DMS53 (cell line): ENCODE measurements at regions not wholly inside any gene's neighbourhood (a gene's known extent, or its start where the extent isn't known, plus 50 kb on each side); places are given as distances from the start of the nearest gene placed in this dataset.
"Not testable (repeated sequence)": the region's sequence is repeated elsewhere in the genome, so short reads cannot be mapped to it uniquely, and the experiment has no call there.

Experiments used
- DNase-seq: peaks from one replicate; lab custom pipeline; 2025; lab: John Stamatoyannopoulos, UW

DNA sequence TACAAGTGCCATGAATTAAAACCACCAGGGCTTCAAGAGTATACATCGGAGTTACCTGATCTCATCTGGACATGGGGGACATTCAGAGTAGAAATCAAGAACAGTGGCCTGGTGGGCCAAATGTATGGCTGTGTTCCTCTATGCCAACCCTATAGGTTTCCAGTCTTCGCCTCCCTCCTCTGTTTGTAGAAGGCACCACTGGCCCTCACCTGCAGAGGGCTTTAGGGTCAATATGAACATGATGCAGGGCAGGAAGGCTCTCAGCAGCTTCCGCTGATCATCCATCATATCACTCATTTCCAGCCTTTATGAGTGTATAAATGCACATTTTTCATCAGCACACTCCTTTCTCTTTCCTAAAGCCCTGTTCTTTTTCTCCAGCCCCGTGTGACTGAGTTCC, 555.5 kb upstream of the BRINP1 start:
- DNase-seq = peak; percentile 57

DNA sequence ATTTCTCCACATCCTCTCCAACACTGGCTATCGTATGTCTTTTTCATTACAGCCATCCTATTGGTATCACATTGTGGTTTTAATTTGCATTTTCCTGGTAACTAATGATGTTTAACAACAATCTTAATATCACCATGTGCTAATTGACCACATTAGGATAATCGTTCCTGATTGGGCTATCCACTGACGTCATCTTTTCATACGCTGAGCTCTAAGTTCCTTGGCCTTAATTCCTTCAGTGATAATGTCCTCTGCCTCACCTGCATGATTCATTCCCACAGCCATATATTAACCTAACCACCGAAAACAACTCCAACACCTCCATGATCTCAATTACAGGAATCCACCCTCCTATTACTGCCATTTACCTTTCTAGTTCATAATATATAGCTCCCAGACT, 547.9 kb upstream of the BRINP1 start:
- no peak for DNase-seq

DNA sequence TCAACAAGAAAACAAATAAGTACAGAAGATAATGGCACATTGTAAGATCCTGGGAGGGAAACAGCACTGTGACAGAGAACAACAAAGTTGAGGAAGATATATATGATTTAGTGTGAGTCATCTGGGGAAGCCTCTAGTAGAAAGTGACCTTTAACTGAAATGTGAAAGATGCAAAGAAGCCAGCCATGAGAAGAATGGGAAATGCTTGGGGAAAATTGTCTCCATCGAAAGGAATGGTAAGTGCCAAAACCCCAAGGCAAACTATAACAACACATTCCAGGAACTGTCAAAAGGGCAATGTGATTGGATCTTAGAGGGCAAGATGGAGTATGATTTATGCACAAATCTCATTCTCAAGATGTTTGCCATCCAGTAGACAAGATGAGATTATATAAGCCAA, 537.8 kb upstream of the BRINP1 start:
- peak; percentile 22 for DNase-seq

DNA sequence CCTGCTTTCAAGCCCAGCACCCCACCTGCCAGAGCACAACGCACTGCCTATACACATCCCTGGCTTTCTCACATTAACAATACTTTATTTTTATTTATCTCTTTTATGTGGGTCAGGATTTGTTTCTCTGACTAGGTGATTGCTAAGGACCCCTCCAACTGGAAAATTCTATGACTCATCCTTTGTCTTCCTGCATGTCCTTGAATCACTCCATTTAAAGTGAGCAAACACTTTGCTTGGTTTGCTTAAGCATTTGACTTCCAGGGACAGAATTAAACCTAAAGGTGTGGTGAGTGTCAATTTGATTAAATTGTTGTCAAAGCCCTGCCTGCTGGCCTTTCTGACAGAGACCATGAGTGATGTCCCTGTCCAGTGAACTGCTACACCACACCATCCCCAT, 536.5 kb upstream of the BRINP1 start:
- DNase-seq = peak; percentile 96

DNA sequence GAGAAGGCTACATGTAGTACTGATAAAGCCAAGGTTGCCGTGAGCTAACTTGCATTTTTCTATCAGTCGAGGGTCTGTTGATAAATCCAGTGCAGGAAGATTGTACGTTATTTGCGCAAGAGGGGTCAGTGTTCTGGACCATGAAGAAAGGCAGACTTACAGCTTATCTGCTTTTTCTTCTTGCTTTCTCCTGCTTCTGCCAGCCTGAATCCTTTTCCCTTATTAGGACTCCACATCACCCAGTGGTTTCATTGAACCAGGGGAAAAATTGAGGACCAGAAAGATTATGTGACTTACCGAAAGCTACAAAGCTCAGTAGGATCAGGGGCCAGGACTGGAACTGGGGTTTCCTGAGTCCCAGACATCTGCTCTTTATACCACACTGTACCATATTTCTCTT, 534.6 kb upstream of the BRINP1 start:
- DNase-seq = no peak

DNA sequence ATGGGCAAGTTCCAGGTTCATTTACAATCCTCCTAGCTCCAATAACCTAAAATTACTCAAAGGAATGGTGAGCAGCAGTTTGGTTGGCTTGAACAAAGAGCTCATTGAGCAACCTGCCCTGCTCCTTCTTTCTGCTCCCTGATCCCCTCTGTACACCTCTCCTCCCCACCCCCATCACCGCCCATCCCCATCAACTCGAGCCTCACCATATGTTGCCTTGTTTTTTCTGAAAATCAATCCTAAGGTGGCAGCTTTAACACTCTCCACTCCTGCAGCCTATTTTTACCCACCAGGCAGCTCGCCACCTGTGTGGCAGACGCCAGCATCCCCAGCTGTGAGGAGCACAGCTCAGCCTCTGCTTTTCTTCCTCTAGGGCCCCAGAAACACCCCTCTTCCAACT, 533.4 kb upstream of the BRINP1 start:
- no peak for DNase-seq

DNA sequence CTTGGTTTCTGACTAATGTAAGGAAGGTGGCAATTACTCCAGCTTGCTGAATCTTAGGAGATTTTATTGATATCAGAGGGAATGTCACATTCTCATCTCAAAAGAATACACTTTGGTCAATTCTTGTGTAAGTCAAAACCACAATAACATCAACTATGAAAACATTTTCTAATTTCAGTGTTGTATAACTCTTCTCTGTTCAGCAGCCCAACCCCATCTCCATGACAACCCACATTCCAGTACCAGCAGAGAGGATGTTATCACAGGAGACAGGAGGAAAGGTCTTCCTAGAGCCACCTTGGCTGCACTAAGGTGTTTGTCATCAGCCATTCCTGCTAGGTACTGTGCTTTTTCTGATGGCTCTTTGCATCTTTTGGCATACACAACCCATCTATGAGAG, 529.1 kb upstream of the BRINP1 start:
- no peak for DNase-seq

DNA sequence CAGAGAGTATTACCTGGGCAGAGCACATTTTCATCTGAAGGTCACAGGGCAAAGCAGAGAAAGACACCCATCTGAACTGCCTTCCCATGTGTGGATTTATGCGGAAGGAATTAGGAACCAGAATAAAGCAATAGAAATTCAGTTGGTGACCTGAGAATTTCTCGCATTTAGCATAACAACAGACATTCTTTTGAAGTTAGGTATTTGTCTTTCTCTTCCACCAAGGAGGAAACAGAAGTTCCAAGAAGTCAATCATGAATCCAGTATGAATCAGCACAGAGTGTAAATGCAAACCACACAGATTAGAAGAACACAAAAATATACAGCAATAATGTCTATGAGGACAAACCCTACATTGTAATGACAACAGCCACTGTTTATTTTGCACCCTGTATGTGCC, 515.2 kb upstream of the BRINP1 start:
- no peak for DNase-seq

DNA sequence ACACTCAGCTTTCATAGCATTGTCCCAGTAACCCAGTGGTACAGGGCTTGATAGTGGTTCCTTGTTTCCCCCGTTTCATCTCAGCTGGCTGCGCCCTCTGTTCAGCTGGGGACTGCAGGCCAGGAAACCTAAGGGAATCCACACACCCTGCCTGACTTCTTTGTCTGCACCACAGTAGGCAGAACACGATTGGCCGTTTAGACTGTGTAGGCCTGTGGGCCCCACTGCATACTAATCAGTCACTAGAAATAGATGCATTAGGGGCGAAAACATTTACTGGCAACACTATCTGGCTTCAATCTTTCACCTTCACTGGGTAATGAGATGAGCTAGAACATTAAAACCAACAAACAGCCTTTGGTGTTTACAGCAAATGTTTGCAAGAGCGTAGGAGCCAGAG, 512.7 kb upstream of the BRINP1 start:
- DNase-seq = no peak

DNA sequence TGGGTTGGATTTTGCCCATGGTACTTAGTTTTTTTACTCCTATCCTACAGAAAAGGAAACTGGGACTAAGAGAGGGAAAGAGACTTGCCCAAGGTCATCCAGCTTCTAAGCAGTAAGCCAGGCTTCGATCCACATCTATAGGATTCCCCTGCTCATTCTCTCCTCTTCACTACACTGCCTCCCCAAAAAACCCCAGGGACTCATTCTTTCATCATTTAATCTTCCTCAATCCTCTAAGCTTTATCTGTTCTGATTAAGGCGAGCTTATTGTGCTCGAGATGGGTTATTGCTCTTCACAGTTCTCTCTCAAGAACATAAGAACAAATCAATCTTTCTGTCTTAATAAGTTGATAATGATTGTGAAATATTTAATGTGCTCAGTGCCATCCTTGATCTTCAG, 511.1 kb upstream of the BRINP1 start:
- no peak for DNase-seq

DNA sequence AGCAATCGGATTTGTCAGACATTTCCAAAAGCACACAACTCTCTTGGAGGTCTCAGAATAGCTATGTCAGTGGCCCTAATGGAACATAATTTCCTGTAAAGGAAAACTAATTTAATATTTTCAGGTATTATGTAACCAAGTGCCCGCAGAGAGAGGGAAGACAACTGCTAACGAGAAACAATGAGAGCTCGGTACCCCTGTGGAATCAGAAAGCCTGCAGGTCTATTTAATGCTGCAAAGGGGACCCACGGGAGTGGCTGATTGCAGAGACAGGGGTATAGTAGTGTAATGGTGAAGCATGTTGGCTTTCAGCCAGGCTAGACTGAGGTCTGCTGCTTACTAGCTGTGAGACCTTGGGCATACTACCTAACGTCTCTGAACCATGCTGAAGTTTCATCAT, 508.1 kb upstream of the BRINP1 start:
- DNase-seq = no peak

DNA sequence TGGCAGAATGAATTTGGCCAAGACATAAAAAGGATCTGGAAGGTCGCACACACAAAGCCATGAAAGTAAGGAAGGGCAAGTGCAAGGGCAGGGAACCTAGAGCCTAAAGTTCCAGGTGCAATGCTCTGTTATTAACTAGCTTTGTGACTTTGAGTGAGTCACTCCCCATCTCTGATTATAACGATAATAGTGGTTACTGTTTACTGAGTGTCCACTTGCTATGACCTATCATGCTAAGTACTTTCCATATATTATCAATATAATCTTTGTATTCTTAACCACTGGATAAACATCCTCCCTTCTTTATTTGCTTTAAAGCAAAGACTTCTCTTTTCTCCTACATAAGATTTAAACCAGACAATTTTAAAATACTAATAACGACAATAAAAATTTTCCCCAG, 504.6 kb upstream of the BRINP1 start:
- peak; percentile 36 for DNase-seq

DNA sequence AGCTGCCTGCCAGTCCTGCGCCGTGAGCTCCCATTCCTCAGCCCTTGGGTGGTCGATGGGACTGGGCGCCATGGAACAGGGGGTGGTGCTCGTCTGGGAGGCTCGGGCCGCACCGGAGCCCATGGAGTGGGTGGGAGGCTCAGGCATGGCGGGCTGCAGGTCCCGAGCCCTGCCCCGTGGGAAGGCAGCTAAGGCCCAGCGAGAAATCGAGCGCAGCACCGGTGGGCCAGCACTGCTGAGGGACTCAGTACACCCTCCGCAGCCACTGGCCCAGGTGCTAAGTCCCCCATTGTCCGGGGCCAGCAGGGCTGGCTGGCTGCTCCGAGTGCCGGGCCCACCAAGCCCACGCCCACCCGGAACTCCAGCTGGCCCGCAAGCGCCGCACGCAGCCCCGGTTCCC, 501.0 kb upstream of the BRINP1 start:
- DNase-seq = not testable (repeated sequence)

DNA sequence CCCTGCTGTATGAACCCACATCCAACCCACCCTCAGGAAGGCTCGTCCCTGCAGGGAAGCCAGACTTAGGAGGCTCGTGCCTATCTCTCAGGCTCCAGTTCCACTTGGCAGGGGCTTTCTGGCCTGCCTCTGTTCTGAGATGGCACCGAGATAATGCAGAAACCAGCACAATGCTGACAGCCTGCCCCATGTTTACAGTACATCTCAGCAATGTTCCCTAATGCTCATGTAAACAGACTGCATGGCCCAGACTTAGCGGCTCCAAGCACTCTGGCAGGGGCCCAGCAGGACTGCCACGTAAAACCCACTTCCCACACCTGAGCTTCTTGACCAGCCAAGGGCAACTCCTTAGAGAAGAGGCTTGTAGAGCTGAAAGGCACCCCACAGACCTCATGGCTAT, 499.5 kb upstream of the BRINP1 start:
- peak; percentile 87 for DNase-seq

DNA sequence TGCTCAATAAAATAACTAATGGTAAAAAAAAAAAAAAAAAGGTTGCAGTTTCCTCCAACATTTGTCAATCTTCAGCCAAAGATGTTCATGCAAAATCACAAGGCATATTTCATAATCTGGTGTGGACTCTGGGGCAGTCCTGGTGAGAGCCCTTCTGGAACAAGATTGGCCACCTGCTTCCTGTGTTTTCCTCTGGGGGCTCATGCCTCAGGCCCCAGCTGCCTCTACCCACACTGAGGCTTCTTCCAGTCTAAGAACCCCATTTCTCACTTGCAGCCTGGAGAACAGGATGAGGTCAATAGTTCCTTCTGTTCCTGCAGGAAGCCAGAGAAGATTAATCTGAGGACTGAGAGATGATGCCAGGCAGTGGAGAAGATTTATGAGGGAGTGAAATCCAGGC, 492.6 kb upstream of the BRINP1 start:
- no peak for DNase-seq

DNA sequence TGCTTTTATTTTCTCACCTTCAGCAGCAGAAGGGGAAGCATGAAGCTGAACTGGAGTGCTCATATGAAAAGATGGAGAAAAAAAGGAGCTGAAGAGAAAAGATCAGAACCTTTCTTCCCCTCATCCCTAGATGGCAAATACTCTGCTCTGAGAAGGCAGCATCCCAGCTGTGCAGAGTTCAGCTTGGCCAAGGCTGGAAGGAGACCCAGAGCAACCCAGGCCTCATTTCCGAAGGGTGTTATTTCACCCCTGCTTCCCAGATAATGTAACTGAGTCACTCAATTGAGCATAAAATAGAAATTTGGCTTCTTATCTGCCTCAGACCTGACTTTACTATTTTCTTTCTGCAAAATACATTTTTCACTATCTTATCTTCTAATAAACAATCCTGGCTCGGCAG, 489.9 kb upstream of the BRINP1 start:
- no peak for DNase-seq

DNA sequence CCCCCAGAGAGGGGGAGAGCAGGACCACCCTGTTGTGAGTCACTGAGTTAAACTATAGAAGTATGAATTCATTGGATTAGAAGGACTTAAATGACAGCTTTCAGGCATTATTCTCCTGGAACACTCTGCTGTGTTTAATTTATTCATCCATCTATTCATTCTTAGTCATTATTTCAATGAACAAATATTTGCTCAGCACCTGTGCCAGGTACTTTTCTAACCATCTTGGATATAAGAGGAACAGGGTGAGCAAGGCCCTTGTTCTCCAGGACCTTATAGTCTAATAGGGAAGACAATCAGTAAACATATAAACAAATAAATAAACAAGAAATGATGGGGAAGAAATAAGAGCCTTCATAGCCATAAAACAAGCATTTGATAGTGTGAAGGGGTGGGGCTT, 483.9 kb upstream of the BRINP1 start:
- DNase-seq = peak; percentile 81

DNA sequence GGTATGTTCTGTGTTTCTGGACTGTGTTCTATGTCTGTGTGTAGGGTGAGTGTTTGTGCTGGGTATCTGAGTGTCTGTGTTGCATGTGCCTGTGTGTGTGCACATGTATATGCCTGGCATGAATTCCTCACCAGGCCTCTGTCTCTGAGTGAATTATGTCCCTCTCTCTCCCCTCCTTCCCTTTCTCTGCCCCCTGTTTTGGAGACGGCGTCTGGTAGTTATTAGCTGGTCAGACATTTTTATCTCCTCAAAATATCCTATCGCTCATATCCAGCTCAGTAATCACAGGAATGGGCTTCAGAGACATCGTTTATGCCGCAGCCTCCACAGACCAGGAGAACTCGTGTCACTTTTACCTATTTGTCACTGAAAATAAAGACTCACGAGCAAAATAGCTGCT, 483.2 kb upstream of the BRINP1 start:
- DNase-seq = peak; percentile 24

DNA sequence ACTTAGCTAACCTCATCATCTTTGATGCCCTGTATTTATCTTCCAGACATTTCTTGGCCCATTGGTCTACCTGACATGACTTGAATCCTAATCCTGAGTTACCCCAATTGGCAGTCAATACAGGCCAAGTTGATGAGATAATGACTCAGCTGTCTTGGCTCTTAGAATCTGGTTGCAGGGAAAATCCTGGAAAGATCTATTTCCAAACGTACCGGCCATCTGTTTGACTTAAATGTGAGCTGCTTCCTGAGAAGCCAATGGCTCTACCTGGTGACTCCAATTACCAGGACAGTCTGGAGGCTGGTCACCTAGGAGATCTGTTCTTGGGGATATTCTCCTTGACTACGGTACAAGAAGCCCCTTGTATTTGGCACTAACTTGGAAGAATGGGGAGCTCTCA, 475.2 kb upstream of the BRINP1 start:
- no peak for DNase-seq

DNA sequence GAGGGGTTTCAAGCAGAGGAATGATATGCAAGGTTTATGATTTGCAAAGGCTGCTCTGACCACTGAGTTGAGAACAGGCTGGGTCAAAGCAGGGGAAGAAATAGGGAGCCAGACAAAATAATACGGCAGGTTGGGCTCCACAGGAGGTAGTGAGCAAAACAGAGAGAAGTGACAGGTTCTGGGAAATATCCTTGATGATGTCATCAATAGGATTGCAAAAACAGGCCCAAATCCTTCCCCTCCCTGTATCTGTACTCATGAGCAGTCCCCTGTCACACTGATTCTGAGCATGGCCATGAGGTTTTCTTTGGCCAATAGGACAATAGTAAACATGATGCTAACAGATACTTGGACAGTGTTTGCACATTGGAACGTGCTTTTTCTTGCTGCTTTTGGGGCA, 471.8 kb upstream of the BRINP1 start:
- DNase-seq = no peak

DNA sequence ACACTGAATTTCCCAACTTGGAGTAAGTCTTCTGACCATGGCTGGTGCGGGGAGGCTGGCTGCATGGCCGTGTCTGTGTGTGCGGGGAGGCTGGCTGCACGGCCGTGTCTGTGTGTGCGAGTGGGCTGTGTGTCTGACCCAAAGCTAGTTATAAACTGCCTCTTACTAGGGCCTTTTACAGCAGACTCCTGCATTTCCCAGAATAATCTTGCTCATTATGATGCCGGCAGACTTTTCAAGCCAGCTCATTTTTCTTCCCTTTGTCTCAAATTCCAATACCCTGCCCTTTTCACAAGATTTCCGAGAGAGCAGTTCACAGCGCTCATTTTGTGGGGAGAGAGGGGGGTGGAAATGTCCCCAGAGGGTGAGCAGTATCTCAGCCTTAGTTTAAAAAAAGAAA, 470.7 kb upstream of the BRINP1 start:
- DNase-seq = no peak

DNA sequence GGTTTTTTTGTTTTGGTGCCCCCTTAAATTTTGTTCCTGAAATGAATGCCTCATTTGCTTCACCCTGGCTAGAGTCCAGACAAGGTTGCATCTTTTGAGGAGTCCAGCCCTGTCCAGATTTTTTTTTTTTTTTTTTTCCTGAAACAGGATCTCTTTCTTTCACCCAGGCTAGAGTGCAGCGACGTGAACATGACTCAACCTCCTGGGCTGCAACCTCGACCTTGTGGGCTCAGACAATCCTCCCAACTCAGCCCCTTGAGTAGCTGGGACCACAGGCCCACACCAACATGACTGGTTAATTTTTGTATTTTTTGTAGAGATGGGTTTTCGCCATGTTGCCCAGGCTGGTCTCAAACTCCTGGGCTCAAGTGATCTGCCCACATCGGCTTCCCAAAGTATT, 469.0 kb upstream of the BRINP1 start:
- no peak for DNase-seq

DNA sequence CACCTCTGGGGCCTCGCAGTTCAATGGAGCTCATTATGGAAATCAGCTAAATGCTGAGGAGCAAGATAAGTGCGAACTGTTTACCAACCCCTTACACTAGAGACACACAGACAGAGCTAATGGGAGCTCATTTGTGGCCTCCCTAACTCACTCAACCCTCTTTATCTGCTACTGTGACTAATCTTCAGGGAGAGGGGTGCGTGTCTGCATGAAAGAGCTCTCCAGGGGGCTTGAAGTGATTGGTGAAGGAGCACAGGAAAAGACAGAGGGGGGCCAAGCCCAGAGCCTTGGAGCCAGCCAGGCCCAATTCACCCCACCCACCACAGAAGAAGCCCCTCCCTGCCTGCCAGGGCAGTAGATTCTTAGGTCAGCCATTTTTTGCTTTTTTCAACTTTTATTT, 466.8 kb upstream of the BRINP1 start:
- no peak for DNase-seq

DNA sequence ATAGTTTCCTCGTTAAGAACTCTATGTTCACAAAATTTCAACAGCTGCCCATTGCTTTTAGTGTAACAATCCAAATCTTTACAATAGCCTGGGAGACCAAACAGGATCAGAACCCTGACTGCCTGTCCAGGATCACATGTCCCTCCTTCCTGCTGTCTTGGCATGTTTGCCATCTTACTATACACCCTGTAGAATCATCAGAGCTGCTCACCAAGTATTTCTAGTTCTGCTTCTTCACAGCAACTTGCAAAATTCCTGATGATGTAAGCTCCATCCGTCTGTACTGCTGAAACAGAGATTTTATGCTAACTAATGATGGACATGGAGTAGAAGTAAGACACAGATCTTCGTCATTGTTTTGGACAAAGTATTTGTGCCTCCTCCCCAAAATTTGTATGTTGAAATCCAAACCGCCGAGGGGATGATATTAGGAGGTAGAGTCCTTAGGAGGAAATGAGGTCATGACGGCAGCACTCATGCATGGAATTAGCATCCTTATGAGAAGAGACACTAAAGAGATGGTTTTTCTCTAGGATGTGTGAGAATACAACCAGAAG, 464.9 kb upstream of the BRINP1 start:
- DNase-seq = no peak

DNA sequence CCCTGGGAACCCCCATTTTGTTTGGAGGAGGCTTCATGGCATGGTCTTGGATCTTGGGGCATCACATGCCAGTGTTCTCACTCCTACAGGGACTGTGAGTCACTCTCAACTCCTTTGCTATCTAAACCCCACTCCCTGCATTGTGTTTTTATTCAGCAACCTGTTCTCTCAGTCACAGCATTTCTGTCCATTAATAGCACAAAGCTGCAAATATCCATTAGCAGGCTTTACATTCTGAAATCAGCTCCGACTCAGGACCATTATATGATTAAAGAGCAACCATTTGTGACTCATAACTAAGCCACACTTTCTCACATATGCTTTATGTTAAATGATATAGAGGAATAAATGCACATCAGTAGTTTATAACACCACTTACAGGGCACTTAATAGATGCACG, 462.1 kb upstream of the BRINP1 start:
- no peak for DNase-seq
